DND-41 (cell line): ENCODE measurements at regions not wholly inside any gene's neighbourhood (a gene's known extent, or its start where the extent isn't known, plus 50 kb on each side); places are given as distances from the start of the nearest gene placed in this dataset.

Experiments
- CTCF ChIP-seq: IDR thresholded peaks from 2 replicates; pipeline ENCODE4 v1.5.1; 2012; ENCODE audit warnings: borderline replicate concordance, low read length, moderate library complexity, mild to moderate bottlenecking; ENCODE audit not compliant: poor library complexity, severe bottlenecking; ENCODE audit errors: extremely low read depth
- EZH2 ChIP-seq: IDR thresholded peaks from 3 replicates; pipeline ENCODE4 v1.6.1; 2012; ENCODE audit warnings: borderline replicate concordance, low read depth, mild to moderate bottlenecking, moderate library complexity, low read length, inconsistent platforms; ENCODE audit not compliant: severe bottlenecking

- no peak for TF ChIP-seq CTCF
- TF ChIP-seq EZH2: no peak
These were observed 59.6 kb upstream of the LYZL1 start for GRCh38 chr10:29229258-29229705.
